HEK293 (cell line): ENCODE measurements at regions not wholly inside any gene's neighbourhood (a gene's known extent, or its start where the extent isn't known, plus 50 kb on each side); places are given as distances from the start of the nearest gene placed in this dataset.

ENCODE experiments used
- CTCF ChIA-PET: fragments of 350-600 bp; formaldehyde crosslinking; extraction: SDS; loops from one replicate; lab custom pipeline; 2021; ENCODE audit warnings: antibody characterized with exemption; lab: Yijun Ruan, JAX
- POLR2A ChIA-PET: fragments of 300-600 bp; formaldehyde crosslinking; extraction: SDS; loops from one replicate; lab custom pipeline; 2020; ENCODE audit warnings: antibody characterized with exemption, inconsistent platforms; lab: Yijun Ruan, JAX
- H3K27ac ChIP-seq: fragments of 200-500 bp; sonication (Bioruptor generic); 2 replicates; pipeline ENCODE4 v1.5.1; 2014; ENCODE audit warnings: low read depth, low read length, control low read depth, inconsistent platforms; ENCODE audit errors: extremely low read depth
- H3K36me3 ChIP-seq, 2 experiments: fragments of 200-500 bp in 1 of 2; sonication (Bioruptor generic) in 1 of 2; 1 replicate in 1 of 2; 2 replicates in 1 of 2; pipeline ENCODE4 v1.5.1; 2014 to 2017; ENCODE audit warnings: inconsistent platforms in 2 of 2, low read length in 2 of 2; ENCODE audit not compliant: control insufficient read depth in 2 of 2, insufficient read depth in 1 of 2
- H3K4me1 ChIP-seq: fragments of 200-500 bp; sonication (Bioruptor generic); 2 replicates; pipeline ENCODE4 v1.5.1; 2014; ENCODE audit warnings: mild to moderate bottlenecking, low read length, inconsistent platforms; ENCODE audit not compliant: control insufficient read depth, insufficient read depth
- H3K4me3 ChIP-seq: 2 replicates; pipeline ENCODE4 v1.5.1; 2011; ENCODE audit warnings: low read depth, mild to moderate bottlenecking, control low read depth, low read length, moderate library complexity
- H3K9me3 ChIP-seq: fragments of 200-500 bp; sonication (Bioruptor generic); 2 replicates; pipeline ENCODE4 v1.5.1; 2014; ENCODE audit warnings: low read depth, low read length, inconsistent platforms; ENCODE audit not compliant: control insufficient read depth, insufficient read depth
- KLF16 ChIP-seq: fragments of 450-650 bp; formaldehyde crosslinking; IDR thresholded peaks from 2 replicates; pipeline ENCODE4 v1.5.1; 2017; ENCODE audit warnings: missing biosample characterization, missing genetic modification characterization
- KLF8 ChIP-seq: fragments of 450-650 bp; formaldehyde crosslinking; IDR thresholded peaks from 2 replicates; pipeline ENCODE4 v1.5.1; 2016; ENCODE audit warnings: missing biosample characterization, missing genetic modification characterization
- OVOL3 ChIP-seq: fragments of 450-650 bp; formaldehyde crosslinking; IDR thresholded peaks from 2 replicates; pipeline ENCODE4 v1.5.1; 2016; ENCODE audit warnings: missing biosample characterization, missing genetic modification characterization
- RBAK ChIP-seq: fragments of 450-650 bp; formaldehyde crosslinking; IDR thresholded peaks from 2 replicates; pipeline ENCODE4 v1.5.1; 2016; ENCODE audit warnings: missing biosample characterization, missing genetic modification characterization
- SCRT1 ChIP-seq: fragments of 450-650 bp; formaldehyde crosslinking; IDR thresholded peaks from 2 replicates; pipeline ENCODE4 v1.5.1; 2016; ENCODE audit warnings: missing biosample characterization, missing genetic modification characterization, borderline replicate concordance
- SP2 ChIP-seq: fragments of 450-650 bp; formaldehyde crosslinking; IDR thresholded peaks from 2 replicates; pipeline ENCODE4 v1.5.1; 2016; ENCODE audit warnings: missing biosample characterization, missing genetic modification characterization
- ZFP69B ChIP-seq: fragments of 450-650 bp; formaldehyde crosslinking; IDR thresholded peaks from 2 replicates; pipeline ENCODE4 v1.5.1; 2016; ENCODE audit warnings: missing biosample characterization, missing genetic modification characterization
- ZIC2 ChIP-seq: fragments of 450-650 bp; formaldehyde crosslinking; IDR thresholded peaks from 2 replicates; pipeline ENCODE4 v1.5.1; 2016; ENCODE audit warnings: missing biosample characterization, missing genetic modification characterization
- ZNF155 ChIP-seq: fragments of 450-650 bp; formaldehyde crosslinking; IDR thresholded peaks from 2 replicates; pipeline ENCODE4 v1.5.1; 2016; ENCODE audit warnings: missing biosample characterization, missing genetic modification characterization
- ZNF157 ChIP-seq: fragments of 450-650 bp; formaldehyde crosslinking; IDR thresholded peaks from 2 replicates; pipeline ENCODE4 v1.5.1; 2016; ENCODE audit warnings: missing biosample characterization, missing genetic modification characterization
- ZNF2 ChIP-seq: fragments of 450-650 bp; formaldehyde crosslinking; IDR thresholded peaks from 2 replicates; pipeline ENCODE4 v1.5.1; 2016; ENCODE audit warnings: missing biosample characterization, missing genetic modification characterization
- ZNF221 ChIP-seq: fragments of 450-650 bp; formaldehyde crosslinking; IDR thresholded peaks from 2 replicates; pipeline ENCODE4 v1.5.1; 2017; ENCODE audit warnings: missing biosample characterization, missing genetic modification characterization, borderline replicate concordance
- ZNF394 ChIP-seq: fragments of 450-650 bp; formaldehyde crosslinking; IDR thresholded peaks from 2 replicates; pipeline ENCODE4 v1.5.1; 2016; ENCODE audit warnings: missing biosample characterization, missing genetic modification characterization, mild to moderate bottlenecking, moderate library complexity, borderline replicate concordance
- ZNF501 ChIP-seq: fragments of 450-650 bp; formaldehyde crosslinking; IDR thresholded peaks from 2 replicates; pipeline ENCODE4 v1.5.1; 2016; ENCODE audit warnings: missing biosample characterization, missing genetic modification characterization
- ZNF510 ChIP-seq: fragments of 450-650 bp; formaldehyde crosslinking; IDR thresholded peaks from 2 replicates; pipeline ENCODE4 v1.5.1; 2018; ENCODE audit warnings: mild to moderate bottlenecking, missing genetic modification characterization, missing biosample characterization; ENCODE audit not compliant: insufficient replicate concordance
- ZNF555 ChIP-seq: fragments of 450-650 bp; formaldehyde crosslinking; conservative IDR thresholded peaks from 2 replicates; pipeline ENCODE4 v1.5.1; 2017; ENCODE audit warnings: missing biosample characterization, mild to moderate bottlenecking, missing genetic modification characterization, inconsistent platforms
- ZNF585B ChIP-seq: fragments of 450-650 bp; formaldehyde crosslinking; IDR thresholded peaks from 2 replicates; pipeline ENCODE4 v1.5.1; 2016; ENCODE audit warnings: missing biosample characterization, missing genetic modification characterization
- ZNF777 ChIP-seq: fragments of 450-650 bp; formaldehyde crosslinking; IDR thresholded peaks from 2 replicates; pipeline ENCODE4 v1.5.1; 2017; ENCODE audit warnings: missing biosample characterization, missing genetic modification characterization, borderline replicate concordance
- ZSCAN30 ChIP-seq: fragments of 450-650 bp; IDR thresholded peaks from 2 replicates; pipeline ENCODE4 v1.5.1; 2018; ENCODE audit warnings: missing biosample characterization, mild to moderate bottlenecking, missing genetic modification characterization, moderate library complexity
- TF ChIP-seq, protein P1 (sequence below): fragments of 450-650 bp; formaldehyde crosslinking; IDR thresholded peaks from 2 replicates; pipeline ENCODE4 v1.5.0; 2017; ENCODE audit warnings: missing biosample characterization, missing genetic modification characterization, borderline replicate concordance
- TF ChIP-seq, protein P2 (sequence below): fragments of 450-650 bp; formaldehyde crosslinking; IDR thresholded peaks from 2 replicates; pipeline ENCODE4 v1.5.1; 2016; ENCODE audit warnings: missing biosample characterization, missing genetic modification characterization
- TF ChIP-seq, protein P3 (sequence below): fragments of 450-650 bp; formaldehyde crosslinking; IDR thresholded peaks from 2 replicates; pipeline ENCODE4 v1.5.1; 2016; ENCODE audit warnings: missing biosample characterization, missing genetic modification characterization
- TF ChIP-seq, protein P4 (sequence below): fragments of 450-650 bp; formaldehyde crosslinking; IDR thresholded peaks from 2 replicates; pipeline ENCODE4 v1.5.1; 2017; ENCODE audit warnings: missing biosample characterization, missing genetic modification characterization
- TF ChIP-seq, protein P5 (sequence below): fragments of 450-650 bp; formaldehyde crosslinking; IDR thresholded peaks from 2 replicates; pipeline ENCODE4 v1.5.1; 2016; ENCODE audit warnings: missing biosample characterization, missing genetic modification characterization
- TF ChIP-seq, protein P6 (sequence below): fragments of 450-650 bp; formaldehyde crosslinking; IDR thresholded peaks from 2 replicates; pipeline ENCODE4 v1.5.1; 2017; ENCODE audit warnings: missing biosample characterization, mild to moderate bottlenecking, missing genetic modification characterization, moderate library complexity

DNA sequence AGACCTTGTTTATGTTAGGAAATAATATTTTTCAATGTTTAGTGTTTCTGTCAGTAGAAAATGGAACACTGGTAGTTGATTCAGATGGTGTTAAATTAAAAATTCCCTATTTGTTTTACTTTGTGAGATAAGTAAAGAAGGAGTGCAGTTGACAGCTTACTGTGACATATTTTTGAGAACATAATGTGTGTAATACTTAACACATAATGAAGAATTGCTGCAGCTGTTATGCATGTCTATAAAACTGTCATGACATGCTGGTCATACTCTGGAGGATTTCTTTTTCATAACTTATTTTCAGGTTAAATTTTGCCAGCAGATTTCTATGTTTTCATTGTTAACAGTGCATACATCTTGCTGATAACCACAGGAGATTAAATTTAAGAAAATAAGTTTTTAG lies 296.1 kb downstream of the CTH start:
- Histone ChIP-seq H3K9me3 (no peaks in the 10 kb centered on the region), H3K4me1 (no peaks in the 10 kb centered on the region), H3K36me3 (no peaks in the 10 kb centered on the region), H3K4me3 (no peak overlapping the region), H3K27ac (no peak overlapping the region)
- POLR2A ChIA-PET: no interaction called here
- no peak for TF ChIP-seq ZNF501
- no peak for TF ChIP-seq ZNF555 (tag by site-specific recombination)
- TF ChIP-seq ZNF2 (tag by site-specific recombination): no peak
- TF ChIP-seq KLF8 (tag by site-specific recombination): no peak
- no peak for TF ChIP-seq ZNF777 (tag by site-specific recombination)
- TF ChIP-seq ZNF221 (tag by site-specific recombination): no peak
- TF ChIP-seq, protein P1, sequence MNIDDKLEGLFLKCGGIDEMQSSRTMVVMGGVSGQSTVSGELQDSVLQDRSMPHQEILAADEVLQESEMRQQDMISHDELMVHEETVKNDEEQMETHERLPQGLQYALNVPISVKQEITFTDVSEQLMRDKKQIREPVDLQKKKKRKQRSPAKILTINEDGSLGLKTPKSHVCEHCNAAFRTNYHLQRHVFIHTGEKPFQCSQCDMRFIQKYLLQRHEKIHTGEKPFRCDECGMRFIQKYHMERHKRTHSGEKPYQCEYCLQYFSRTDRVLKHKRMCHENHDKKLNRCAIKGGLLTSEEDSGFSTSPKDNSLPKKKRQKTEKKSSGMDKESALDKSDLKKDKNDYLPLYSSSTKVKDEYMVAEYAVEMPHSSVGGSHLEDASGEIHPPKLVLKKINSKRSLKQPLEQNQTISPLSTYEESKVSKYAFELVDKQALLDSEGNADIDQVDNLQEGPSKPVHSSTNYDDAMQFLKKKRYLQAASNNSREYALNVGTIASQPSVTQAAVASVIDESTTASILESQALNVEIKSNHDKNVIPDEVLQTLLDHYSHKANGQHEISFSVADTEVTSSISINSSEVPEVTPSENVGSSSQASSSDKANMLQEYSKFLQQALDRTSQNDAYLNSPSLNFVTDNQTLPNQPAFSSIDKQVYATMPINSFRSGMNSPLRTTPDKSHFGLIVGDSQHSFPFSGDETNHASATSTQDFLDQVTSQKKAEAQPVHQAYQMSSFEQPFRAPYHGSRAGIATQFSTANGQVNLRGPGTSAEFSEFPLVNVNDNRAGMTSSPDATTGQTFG (tag by site-specific recombination): no peak
- TF ChIP-seq RBAK (tag by site-specific recombination): no peak
- TF ChIP-seq SP2 (tag by site-specific recombination): no peak
- no peak for TF ChIP-seq ZSCAN30 (tag by site-specific recombination)
- no peak for TF ChIP-seq SCRT1
- TF ChIP-seq, protein P2, sequence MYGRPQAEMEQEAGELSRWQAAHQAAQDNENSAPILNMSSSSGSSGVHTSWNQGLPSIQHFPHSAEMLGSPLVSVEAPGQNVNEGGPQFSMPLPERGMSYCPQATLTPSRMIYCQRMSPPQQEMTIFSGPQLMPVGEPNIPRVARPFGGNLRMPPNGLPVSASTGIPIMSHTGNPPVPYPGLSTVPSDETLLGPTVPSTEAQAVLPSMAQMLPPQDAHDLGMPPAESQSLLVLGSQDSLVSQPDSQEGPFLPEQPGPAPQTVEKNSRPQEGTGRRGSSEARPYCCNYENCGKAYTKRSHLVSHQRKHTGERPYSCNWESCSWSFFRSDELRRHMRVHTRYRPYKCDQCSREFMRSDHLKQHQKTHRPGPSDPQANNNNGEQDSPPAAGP (tag by site-specific recombination): no peak
- no peak for TF ChIP-seq OVOL3
- CTCF ChIA-PET: interaction anchor here (1.2 kb wide), 1 partner anchor 22 kb away, joined by 4 read pairs; no protein-coding TSS in a partner anchor

DNA sequence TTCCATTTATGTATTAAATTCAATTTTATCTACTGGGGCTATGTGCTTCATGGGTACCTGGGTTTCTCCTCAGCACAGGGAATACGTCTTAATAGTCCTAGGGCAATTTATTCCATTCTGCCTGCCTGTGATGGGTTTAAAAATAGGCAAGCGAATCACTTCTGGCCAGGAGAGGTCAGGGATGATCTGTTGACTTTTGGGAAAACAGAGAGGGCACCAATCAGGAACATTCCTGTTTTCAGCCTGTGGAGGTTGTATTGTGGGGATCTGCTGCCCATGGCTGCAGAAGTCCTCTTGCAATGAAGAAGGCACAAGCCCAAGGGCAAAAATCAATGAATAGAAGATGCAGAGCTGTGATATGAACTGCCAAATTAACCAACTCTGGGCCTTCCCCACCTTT lies 303.1 kb downstream of the CTH start:
- no peak overlapping the region for H3K4me3 ChIP-seq
- no peaks in the 10 kb centered on the region for H3K36me3 ChIP-seq
- no peak overlapping the region for H3K27ac ChIP-seq
- CTCF ChIA-PET: no interaction called here
- no peaks in the 10 kb centered on the region for H3K9me3 ChIP-seq
- POLR2A ChIA-PET: no interaction called here
- no peaks in the 10 kb centered on the region for H3K4me1 ChIP-seq
- TF ChIP-seq ZNF157 (tag by site-specific recombination) (no peak), ZNF510 (tag by site-specific recombination) (no peak), ZIC2 (tag by site-specific recombination) (no peak), ZNF585B (no peak), KLF16 (no peak), ZNF155 (tag by site-specific recombination) (no peak), ZFP69B (tag by site-specific recombination) (no peak), ZNF394 (no peak), SCRT1 (no peak)
- TF ChIP-seq, protein P3, sequence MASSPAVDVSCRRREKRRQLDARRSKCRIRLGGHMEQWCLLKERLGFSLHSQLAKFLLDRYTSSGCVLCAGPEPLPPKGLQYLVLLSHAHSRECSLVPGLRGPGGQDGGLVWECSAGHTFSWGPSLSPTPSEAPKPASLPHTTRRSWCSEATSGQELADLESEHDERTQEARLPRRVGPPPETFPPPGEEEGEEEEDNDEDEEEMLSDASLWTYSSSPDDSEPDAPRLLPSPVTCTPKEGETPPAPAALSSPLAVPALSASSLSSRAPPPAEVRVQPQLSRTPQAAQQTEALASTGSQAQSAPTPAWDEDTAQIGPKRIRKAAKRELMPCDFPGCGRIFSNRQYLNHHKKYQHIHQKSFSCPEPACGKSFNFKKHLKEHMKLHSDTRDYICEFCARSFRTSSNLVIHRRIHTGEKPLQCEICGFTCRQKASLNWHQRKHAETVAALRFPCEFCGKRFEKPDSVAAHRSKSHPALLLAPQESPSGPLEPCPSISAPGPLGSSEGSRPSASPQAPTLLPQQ (tag by site-specific recombination): no peak
- TF ChIP-seq, protein P4, sequence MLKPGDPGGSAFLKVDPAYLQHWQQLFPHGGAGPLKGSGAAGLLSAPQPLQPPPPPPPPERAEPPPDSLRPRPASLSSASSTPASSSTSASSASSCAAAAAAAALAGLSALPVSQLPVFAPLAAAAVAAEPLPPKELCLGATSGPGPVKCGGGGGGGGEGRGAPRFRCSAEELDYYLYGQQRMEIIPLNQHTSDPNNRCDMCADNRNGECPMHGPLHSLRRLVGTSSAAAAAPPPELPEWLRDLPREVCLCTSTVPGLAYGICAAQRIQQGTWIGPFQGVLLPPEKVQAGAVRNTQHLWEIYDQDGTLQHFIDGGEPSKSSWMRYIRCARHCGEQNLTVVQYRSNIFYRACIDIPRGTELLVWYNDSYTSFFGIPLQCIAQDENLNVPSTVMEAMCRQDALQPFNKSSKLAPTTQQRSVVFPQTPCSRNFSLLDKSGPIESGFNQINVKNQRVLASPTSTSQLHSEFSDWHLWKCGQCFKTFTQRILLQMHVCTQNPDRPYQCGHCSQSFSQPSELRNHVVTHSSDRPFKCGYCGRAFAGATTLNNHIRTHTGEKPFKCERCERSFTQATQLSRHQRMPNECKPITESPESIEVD (tag by site-specific recombination): no peak
- TF ChIP-seq, protein P5, sequence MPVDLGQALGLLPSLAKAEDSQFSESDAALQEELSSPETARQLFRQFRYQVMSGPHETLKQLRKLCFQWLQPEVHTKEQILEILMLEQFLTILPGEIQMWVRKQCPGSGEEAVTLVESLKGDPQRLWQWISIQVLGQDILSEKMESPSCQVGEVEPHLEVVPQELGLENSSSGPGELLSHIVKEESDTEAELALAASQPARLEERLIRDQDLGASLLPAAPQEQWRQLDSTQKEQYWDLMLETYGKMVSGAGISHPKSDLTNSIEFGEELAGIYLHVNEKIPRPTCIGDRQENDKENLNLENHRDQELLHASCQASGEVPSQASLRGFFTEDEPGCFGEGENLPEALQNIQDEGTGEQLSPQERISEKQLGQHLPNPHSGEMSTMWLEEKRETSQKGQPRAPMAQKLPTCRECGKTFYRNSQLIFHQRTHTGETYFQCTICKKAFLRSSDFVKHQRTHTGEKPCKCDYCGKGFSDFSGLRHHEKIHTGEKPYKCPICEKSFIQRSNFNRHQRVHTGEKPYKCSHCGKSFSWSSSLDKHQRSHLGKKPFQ (tag by site-specific recombination): no peak
- TF ChIP-seq, protein P6, sequence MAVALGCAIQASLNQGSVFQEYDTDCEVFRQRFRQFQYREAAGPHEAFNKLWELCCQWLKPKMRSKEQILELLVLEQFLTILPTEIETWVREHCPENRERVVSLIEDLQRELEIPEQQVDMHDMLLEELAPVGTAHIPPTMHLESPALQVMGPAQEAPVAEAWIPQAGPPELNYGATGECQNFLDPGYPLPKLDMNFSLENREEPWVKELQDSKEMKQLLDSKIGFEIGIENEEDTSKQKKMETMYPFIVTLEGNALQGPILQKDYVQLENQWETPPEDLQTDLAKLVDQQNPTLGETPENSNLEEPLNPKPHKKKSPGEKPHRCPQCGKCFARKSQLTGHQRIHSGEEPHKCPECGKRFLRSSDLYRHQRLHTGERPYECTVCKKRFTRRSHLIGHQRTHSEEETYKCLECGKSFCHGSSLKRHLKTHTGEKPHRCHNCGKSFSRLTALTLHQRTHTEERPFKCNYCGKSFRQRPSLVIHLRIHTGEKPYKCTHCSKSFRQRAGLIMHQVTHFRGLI (tag by site-specific recombination): no peak
